H9 (cell line): ENCODE measurements at regions not wholly inside any gene's neighbourhood (a gene's known extent, or its start where the extent isn't known, plus 50 kb on each side); places are given as distances from the start of the nearest gene placed in this dataset.

Source experiments
- DNase-seq: peaks from one replicate; pipeline ENCODE4 v3.0.0-alpha.2; 2017
- H2AFZ ChIP-seq: one replicate; pipeline ENCODE4 v1.6.1; 2013; ENCODE audit warnings: mild to moderate bottlenecking, low read length, control low read depth, moderate library complexity
- H2AK5ac ChIP-seq: 2 replicates; pipeline ENCODE4 v1.6.1; 2013; ENCODE audit warnings: low read length, control low read depth, mixed read lengths; ENCODE audit not compliant: insufficient read length
- H2BK120ac ChIP-seq: one replicate; pipeline ENCODE4 v1.6.1; 2013; ENCODE audit warnings: low read depth, mild to moderate bottlenecking, low read length, control low read depth, inconsistent platforms; ENCODE audit not compliant: poor library complexity, severe bottlenecking
- H2BK12ac ChIP-seq: 2 replicates; pipeline ENCODE4 v1.6.1; 2013; ENCODE audit warnings: low read length, control low read depth, mixed read lengths, low read depth; ENCODE audit not compliant: insufficient read length
- H2BK15ac ChIP-seq: 2 replicates; pipeline ENCODE4 v1.6.1; 2013; ENCODE audit warnings: low read depth, low read length, control low read depth
- H2BK20ac ChIP-seq: one replicate; pipeline ENCODE4 v1.6.1; 2013; ENCODE audit warnings: low read depth, mild to moderate bottlenecking, low read length, control low read depth, inconsistent platforms; ENCODE audit not compliant: poor library complexity, severe bottlenecking
- H2BK5ac ChIP-seq: 2 replicates; pipeline ENCODE4 v1.6.1; 2013; ENCODE audit warnings: low read length, control low read depth, mixed read lengths; ENCODE audit not compliant: insufficient read length
- H3K14ac ChIP-seq: 2 replicates; pipeline ENCODE4 v1.6.1; 2013; ENCODE audit warnings: low read length, control low read depth; ENCODE audit not compliant: insufficient read depth
- H3K18ac ChIP-seq: 2 replicates; pipeline ENCODE4 v1.6.1; 2013; ENCODE audit warnings: low read depth, mild to moderate bottlenecking, mixed read lengths, low read length, control low read depth; ENCODE audit not compliant: insufficient read length
- H3K23ac ChIP-seq: 2 replicates; pipeline ENCODE4 v1.6.1; 2013; ENCODE audit warnings: low read length, control low read depth, mixed read lengths, low read depth; ENCODE audit not compliant: insufficient read length
- H3K23me2 ChIP-seq: 2 replicates; pipeline ENCODE4 v1.6.1; 2013; ENCODE audit warnings: low read depth, mild to moderate bottlenecking, mixed read lengths, low read length, control low read depth; ENCODE audit not compliant: insufficient read length, poor library complexity, severe bottlenecking
- H3K27ac ChIP-seq: 2 replicates; pipeline ENCODE4 v1.5.1; 2013; ENCODE audit warnings: low read length, control low read depth, mixed read lengths, low read depth; ENCODE audit not compliant: insufficient read length
- H3K27me3 ChIP-seq: 2 replicates; pipeline ENCODE4 v1.6.1; 2013; ENCODE audit warnings: low read length, control low read depth, inconsistent platforms; ENCODE audit not compliant: insufficient read depth
- H3K4ac ChIP-seq: 2 replicates; pipeline ENCODE4 v1.6.1; 2013; ENCODE audit warnings: low read depth, mild to moderate bottlenecking, control low read depth, inconsistent platforms, low read length, moderate library complexity
- H3K4me1 ChIP-seq: 2 replicates; pipeline ENCODE4 v1.6.1; 2013; ENCODE audit warnings: low read length, control low read depth, inconsistent platforms; ENCODE audit not compliant: insufficient read depth
- H3K4me2 ChIP-seq: 2 replicates; pipeline ENCODE4 v1.6.1; 2013; ENCODE audit warnings: low read length, control low read depth, mixed read lengths; ENCODE audit not compliant: insufficient read length, insufficient read depth
- H3K56ac ChIP-seq: 2 replicates; pipeline ENCODE4 v1.6.1; 2013; ENCODE audit warnings: low read depth, mild to moderate bottlenecking, mixed read lengths, low read length, control low read depth; ENCODE audit not compliant: insufficient read length
- H3K79me1 ChIP-seq: 2 replicates; pipeline ENCODE4 v1.6.1; 2013; ENCODE audit warnings: low read depth, mild to moderate bottlenecking, moderate library complexity, low read length, control low read depth, inconsistent platforms; ENCODE audit not compliant: insufficient read depth, poor library complexity, severe bottlenecking
- H3K79me2 ChIP-seq: 2 replicates; pipeline ENCODE4 v1.6.1; 2013; ENCODE audit warnings: low read length, control low read depth, inconsistent platforms; ENCODE audit not compliant: insufficient read depth
- H3K9ac ChIP-seq: 2 replicates; pipeline ENCODE4 v1.6.1; 2013; ENCODE audit warnings: low read length, control low read depth, mixed read lengths; ENCODE audit not compliant: insufficient read length; ENCODE audit errors: extremely low read depth
- H3K9me3 ChIP-seq: one replicate; pipeline ENCODE4 v1.6.1; 2013; ENCODE audit warnings: low read depth, low read length, inconsistent platforms; ENCODE audit not compliant: control insufficient read depth
- H3T11ph ChIP-seq: one replicate; pipeline ENCODE4 v1.6.1; 2013; ENCODE audit warnings: mild to moderate bottlenecking, low read length, control low read depth, inconsistent platforms
- H4K20me1 ChIP-seq: one replicate; pipeline ENCODE4 v1.6.1; 2013; ENCODE audit not compliant: control insufficient read depth, insufficient read length, insufficient read depth
- H4K5ac ChIP-seq: 2 replicates; pipeline ENCODE4 v1.6.1; 2013; ENCODE audit warnings: low read depth, mild to moderate bottlenecking, mixed read lengths, low read length, control low read depth; ENCODE audit not compliant: insufficient read length
- H4K8ac ChIP-seq: replicated peaks from 2 replicates; pipeline ENCODE4 v1.6.1; 2013; ENCODE audit warnings: low read length, control low read depth, mixed read lengths, low read depth; ENCODE audit not compliant: insufficient read length
- H4K91ac ChIP-seq: 2 replicates; pipeline ENCODE4 v1.6.1; 2013; ENCODE audit warnings: low read depth, mild to moderate bottlenecking, moderate library complexity, mixed read lengths, low read length, control low read depth; ENCODE audit not compliant: insufficient read length
- H3K27ac Mint-ChIP-seq, 3 experiments: 2 replicates in 2 of 3; 3 replicates in 1 of 3; pipeline ENCODE4 v1.8.0; 2020 to 2021; ENCODE audit warnings: mixed read lengths in 3 of 3, mild to moderate bottlenecking in 1 of 3, moderate library complexity in 1 of 3
- H3K27me3 Mint-ChIP-seq: 2 replicates; pipeline ENCODE4 v1.8.0; 2021; ENCODE audit warnings: low read depth, mild to moderate bottlenecking, moderate library complexity, mixed read lengths
- H3K36me3 Mint-ChIP-seq, 3 experiments: 2 replicates in 2 of 3; 3 replicates in 1 of 3; pipeline ENCODE4 v1.8.0; 2020 to 2021; ENCODE audit warnings: low read depth in 3 of 3, mixed read lengths in 3 of 3; ENCODE audit not compliant: insufficient read depth in 1 of 3
- H3K4me1 Mint-ChIP-seq, 2 experiments: 2 replicates each; pipeline ENCODE4 v1.8.0; 2020; ENCODE audit warnings: mixed read lengths in 2 of 2
- H3K4me3 Mint-ChIP-seq, 2 experiments: 2 replicates in 1 of 2; 3 replicates in 1 of 2; pipeline ENCODE4 v1.8.0; 2020 to 2021; ENCODE audit warnings: mild to moderate bottlenecking in 2 of 2, mixed read lengths in 2 of 2, moderate library complexity in 1 of 2
- H3K9me3 Mint-ChIP-seq, 2 experiments: 2 replicates in 1 of 2; 3 replicates in 1 of 2; pipeline ENCODE4 v1.8.0; 2020; ENCODE audit warnings: mild to moderate bottlenecking in 2 of 2, mixed read lengths in 2 of 2, moderate library complexity in 1 of 2
- CTCF ChIP-seq: fragments of 200-600 bp; sonication (generic); conservative IDR thresholded peaks from 3 replicates; pipeline ENCODE4 v1.8.0; 2021; ENCODE audit warnings: antibody characterized with exemption, mild to moderate bottlenecking
- WGBS: extraction: QIAGEN DNeasy Blood & Tissue Kit; methylation state at CpG from one replicate; pipeline ENCODE4 v1.1.7; 2013; ENCODE audit warnings: missing lambda C conversion rate, low lambda C conversion rate, mixed read lengths; ENCODE audit not compliant: insufficient read length; ENCODE audit errors: extremely low coverage; 5-methylcytosine and 5-hydroxymethylcytosine counted together

GRCh38 chr13:40428354-40428753 lies 238.1 kb downstream of the FOXO1 start:
- Histone ChIP-seq H2BK5ac (no peak overlapping the region), H4K20me1 (no peaks in the 10 kb centered on the region), H3K4me1 (no peaks in the 10 kb centered on the region), H2BK15ac (no peak overlapping the region), H3K27ac (no peak overlapping the region), H4K5ac (no peak overlapping the region), H2AFZ (no peak overlapping the region), H4K91ac (no peak overlapping the region), H3K79me2 (no peaks in the 10 kb centered on the region), H3K9me3 (no peaks in the 10 kb centered on the region), H2BK20ac (no peak overlapping the region), H3K14ac (no peak overlapping the region), H2BK120ac (no peak overlapping the region), H3T11ph (no peak overlapping the region), H3K23me2 (no peaks in the 10 kb centered on the region), H3K56ac (no peak overlapping the region), H4K8ac (no peak overlapping the region), H3K23ac (no peak overlapping the region), H3K27me3 (no peaks in the 10 kb centered on the region), H3K18ac (no peak overlapping the region), H3K4ac (no peak overlapping the region), H3K4me2 (no peak overlapping the region), H2BK12ac (no peak overlapping the region), H3K9ac (no peak overlapping the region), H2AK5ac (no peak overlapping the region), H3K79me1 (no peaks in the 10 kb centered on the region)
- peaks cover under 1 to 3% of the 10 kb centered on the region in 2 experiments; a peak in 3 of 5 replicates for H3K9me3 Mint-ChIP-seq
- no CpG with 5 or more reads among the region's 1 CpG for WGBS
- H3K36me3 Mint-ChIP-seq = peaks cover 0 to under 1% (median 0%) of the 10 kb centered on the region in 3 experiments; a peak in 1 of 7 replicates
- H3K4me1 Mint-ChIP-seq = peaks cover 5 to 7% of the 10 kb centered on the region in 2 experiments; a peak in 3 of 4 replicates
- peak overlapping the region in 1 of 3 experiments; percentile 16; a peak in 1 of 7 replicates for H3K27ac Mint-ChIP-seq
- no peaks in the 10 kb centered on the region for H3K27me3 Mint-ChIP-seq
- no peak overlapping the region for H3K4me3 Mint-ChIP-seq
- no peak for TF ChIP-seq CTCF
- no peak for DNase-seq
